ENCODE measurements at regions not wholly inside any gene's neighbourhood (a gene's known extent, or its start where the extent isn't known, plus 50 kb on each side); places are given as distances from the start of the nearest gene placed in this dataset.
A peak's percentile ranks its signal among the peaks of the same experiment; 100 is the strongest.

DNA sequence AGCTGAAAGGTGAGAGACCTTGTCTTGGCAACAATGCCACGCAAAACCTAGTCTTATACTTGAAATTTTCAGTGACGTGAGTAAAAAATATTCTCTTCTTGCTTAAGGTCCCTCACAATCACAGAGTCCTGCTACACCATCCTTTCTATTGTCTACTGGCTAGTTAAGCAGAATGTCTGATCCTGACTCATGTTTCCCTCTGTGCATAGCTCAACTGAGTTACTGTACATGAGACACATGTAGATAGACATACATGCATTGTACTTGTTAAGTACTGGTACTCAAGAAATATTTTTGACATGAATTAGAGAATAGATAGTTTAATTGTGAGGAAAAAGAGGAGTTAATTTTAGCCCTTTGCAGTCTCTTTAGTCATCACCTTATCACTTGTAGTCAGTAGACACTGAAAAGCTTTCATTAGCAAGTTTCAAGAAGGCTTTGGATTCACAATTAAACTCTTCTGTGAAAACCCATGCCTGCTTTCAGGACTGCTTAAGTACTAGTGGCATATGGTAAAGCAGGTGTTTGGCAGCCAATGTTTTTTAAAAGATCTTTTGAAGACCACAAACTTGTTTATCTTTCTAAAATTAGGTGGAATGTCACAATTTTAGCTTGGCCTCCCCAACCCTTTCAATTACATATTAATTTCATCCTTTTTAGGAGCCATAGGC, 158.7 kb upstream of the CCDC150 start:
- H3K4me3 Mint-ChIP-seq: no peak overlapping the region
- peaks cover 5% of the 10 kb centered on the region for H3K4me1 Mint-ChIP-seq
- DNase-seq (no peak), ATAC-seq (no peak)
- no peak overlapping the region for H3K27ac Mint-ChIP-seq
- no peaks in the 10 kb centered on the region for H3K9me3 Mint-ChIP-seq
- no peaks in the 10 kb centered on the region for H3K36me3 Mint-ChIP-seq (ENCODE audit: low read depth)
- peaks cover 26% of the 10 kb centered on the region for H3K27me3 Mint-ChIP-seq

DNA sequence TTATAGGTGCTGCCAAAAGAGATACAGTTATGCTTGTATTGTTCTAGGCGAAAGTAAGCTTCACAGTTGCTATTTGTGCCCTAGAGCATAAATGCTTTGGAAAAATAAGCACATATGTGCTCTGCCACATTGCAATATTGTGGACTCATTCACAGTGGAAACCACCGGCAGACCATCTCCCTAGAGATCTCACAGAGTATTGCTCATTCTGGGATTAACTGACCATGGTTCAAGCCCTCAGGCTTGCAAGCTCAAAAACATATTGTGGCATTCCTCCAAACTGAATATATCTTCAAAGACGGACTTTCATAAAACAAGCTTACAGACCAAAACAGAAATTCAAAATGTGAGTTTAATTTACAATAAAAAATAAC, 158.2 kb upstream of the CCDC150 start:
- H3K27me3 Mint-ChIP-seq: peaks cover 28% of the 10 kb centered on the region

DNA sequence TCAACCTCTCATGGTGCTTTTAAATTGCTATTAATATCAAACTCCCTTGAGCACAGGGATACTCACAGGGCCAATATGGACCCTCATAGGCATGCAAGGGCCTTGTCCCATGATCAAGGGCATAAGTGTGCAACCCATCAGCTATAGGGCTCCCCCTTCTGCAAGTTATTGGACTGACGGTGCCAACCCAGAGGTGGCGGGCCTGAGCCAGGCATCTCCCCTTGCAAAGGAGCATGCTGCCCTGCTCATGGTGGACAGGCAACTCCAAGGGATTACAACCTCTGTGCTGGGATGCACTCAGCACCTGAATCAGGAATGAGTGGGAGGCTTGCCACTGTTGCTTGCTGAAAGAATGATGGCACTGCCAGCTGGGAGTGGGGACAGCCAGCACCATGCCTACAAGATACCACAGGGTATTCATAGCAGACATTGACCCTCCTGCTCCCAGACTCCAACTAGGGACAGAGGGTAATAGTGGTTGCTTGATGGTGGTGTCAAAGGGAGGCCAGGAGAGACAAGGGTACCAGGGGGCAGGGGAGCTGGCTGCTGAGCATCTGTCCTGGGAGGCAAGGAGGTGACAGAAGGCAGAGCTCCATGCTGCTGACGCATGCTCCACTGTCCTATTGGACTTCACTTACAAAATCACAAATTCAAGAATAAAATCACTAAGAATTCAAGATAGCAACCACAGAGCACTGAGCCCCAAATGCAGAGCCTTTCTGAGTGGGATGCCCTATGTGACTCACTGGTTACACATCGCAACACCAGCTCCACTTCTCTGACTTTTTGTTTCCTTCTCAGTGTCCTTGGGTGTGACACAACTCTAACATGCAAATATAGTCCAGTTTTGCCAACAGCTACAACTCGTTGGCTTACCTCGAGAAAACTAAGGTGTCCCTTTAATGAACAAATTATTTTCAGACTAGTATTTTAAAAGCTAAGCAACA, 157.1 kb upstream of the CCDC150 start:
- H3K4me1 Mint-ChIP-seq: peaks cover 5% of the 10 kb centered on the region
- peak; percentile 89 for ATAC-seq
- H3K4me3 Mint-ChIP-seq: no peak overlapping the region
- DNase-seq: no peak
- H3K27ac Mint-ChIP-seq: no peak overlapping the region
- H3K36me3 Mint-ChIP-seq (ENCODE audit: low read depth): no peaks in the 10 kb centered on the region
- H3K27me3 Mint-ChIP-seq: peaks cover 28% of the 10 kb centered on the region
- H3K9me3 Mint-ChIP-seq: no peaks in the 10 kb centered on the region

More for the DNA sequence above, 158.2 kb upstream of the CCDC150 start:
- Mint-ChIP-seq H3K27ac (no peak overlapping the region), H3K4me1 (peaks cover 5% of the 10 kb centered on the region), H3K9me3 (no peaks in the 10 kb centered on the region), H3K4me3 (no peak overlapping the region), H3K36me3 (ENCODE audit: low read depth) (no peaks in the 10 kb centered on the region)
- no peak for DNase-seq
- ATAC-seq: no peak

DNA sequence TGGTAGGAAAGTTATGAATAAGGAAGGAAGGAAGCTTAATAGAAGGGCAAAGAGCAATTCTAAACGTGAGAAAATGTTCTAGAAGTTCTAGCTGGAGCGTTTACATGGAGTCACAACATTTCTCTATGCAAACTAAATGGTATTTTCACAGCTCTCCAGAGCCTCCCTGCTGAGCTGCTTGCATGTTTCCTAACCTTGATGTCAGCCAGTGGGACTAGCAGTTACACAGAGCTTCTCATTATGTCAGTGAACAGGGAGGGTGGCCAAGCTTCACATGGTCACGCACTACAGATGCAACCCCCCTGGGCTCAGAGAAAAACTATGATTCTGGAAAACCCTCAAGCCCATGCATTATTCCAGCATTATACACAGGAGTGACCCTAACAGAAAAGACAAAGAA, 153.4 kb upstream of the CCDC150 start:
- ATAC-seq (no peak), DNase-seq (no peak)
- Mint-ChIP-seq H3K9me3 (no peaks in the 10 kb centered on the region), H3K36me3 (ENCODE audit: low read depth) (no peaks in the 10 kb centered on the region), H3K27me3 (peaks cover 19% of the 10 kb centered on the region), H3K4me1 (peaks cover 5% of the 10 kb centered on the region), H3K4me3 (no peak overlapping the region), H3K27ac (no peak overlapping the region)

DNA sequence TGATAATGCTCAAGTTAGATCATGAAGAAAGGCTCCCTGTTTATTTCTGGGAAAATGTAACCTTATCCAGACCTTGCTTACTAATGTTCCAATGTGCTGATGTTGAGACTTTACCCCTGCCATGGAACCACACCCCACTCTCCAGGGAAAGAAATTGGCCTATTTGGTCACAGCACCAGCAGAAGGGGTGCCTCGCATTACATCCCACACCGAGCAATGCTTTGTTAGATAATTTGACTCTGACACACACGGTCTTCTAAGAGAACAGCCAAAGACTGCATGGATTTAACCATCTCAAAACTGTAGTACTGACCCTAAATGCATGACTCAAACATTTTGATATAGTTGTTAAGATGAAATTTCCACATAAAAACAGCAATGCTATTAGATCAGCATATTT, 152.1 kb upstream of the CCDC150 start:
- no peak overlapping the region for H3K27ac Mint-ChIP-seq
- peaks cover 2% of the 10 kb centered on the region for H3K4me1 Mint-ChIP-seq
- no peak for ATAC-seq
- H3K4me3 Mint-ChIP-seq: no peak overlapping the region
- peaks cover 12% of the 10 kb centered on the region for H3K27me3 Mint-ChIP-seq
- H3K9me3 Mint-ChIP-seq: no peaks in the 10 kb centered on the region
- DNase-seq: no peak
- no peaks in the 10 kb centered on the region for H3K36me3 Mint-ChIP-seq (ENCODE audit: low read depth)

DNA sequence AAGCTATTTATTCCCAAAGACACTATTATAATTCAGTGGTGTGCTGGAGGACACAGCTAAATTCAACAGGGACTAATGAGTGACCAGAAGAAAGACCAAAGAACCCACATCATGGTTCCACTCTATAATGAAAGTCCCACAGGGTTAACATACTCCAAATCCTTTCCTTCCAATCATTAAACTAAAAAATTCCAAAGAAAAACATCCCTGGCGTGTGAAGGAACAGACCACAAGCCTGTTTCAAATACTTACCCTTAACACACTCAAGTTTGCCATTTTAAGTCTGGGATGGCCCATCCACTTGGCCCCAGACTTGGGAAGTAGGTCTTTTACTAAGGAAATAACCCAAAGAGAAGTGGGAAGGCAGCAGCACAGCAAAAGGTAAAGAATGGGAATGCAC, 150.1 kb upstream of the CCDC150 start:
- no peak for DNase-seq
- Mint-ChIP-seq H3K4me1 (no peaks in the 10 kb centered on the region), H3K4me3 (no peak overlapping the region), H3K9me3 (peaks cover 3% of the 10 kb centered on the region), H3K27me3 (peaks cover 8% of the 10 kb centered on the region), H3K36me3 (ENCODE audit: low read depth) (no peaks in the 10 kb centered on the region), H3K27ac (no peak overlapping the region)
- no peak for ATAC-seq

DNA sequence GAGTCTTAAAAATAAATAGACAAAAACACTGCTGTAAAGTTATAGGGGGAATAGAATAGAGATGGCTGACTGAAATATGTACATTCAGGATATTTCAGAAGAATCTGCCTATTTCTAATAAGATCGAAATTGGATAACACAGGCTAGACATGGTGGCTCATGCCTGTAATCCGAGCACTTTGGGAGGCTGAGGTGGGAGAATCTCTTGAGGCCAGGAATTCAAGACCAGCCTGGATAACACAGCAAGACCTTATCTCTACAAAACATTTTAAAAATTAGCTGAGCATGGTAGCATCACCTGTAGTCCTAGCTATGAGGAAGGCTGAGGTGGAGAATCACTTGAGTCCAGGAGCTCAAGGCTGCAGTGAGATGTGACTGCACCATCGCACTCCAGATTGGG, 146.6 kb upstream of the CCDC150 start:
- no peak for DNase-seq
- H3K4me3 Mint-ChIP-seq: no peak overlapping the region
- H3K9me3 Mint-ChIP-seq: peaks cover 4% of the 10 kb centered on the region

DNA sequence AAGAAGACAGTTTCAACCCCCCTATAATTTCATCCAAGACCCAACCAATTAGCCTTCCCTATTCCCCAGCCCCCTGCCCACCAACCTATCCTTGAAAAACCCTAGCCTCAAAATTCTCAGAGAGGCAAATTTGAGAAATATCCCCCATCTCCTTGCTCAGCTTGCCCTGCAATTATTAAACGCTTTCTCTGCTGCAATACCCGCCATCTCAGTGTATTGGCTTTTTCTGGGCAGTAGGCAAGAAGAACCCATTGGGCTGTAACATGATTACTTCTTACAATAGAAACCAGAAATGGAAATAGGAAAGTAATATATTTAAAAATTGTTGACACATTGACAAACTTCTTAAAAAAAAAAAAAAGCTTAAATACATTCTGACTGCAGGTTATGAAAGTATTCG, 140.6 kb upstream of the CCDC150 start:
- H3K36me3 Mint-ChIP-seq (ENCODE audit: low read depth): no peaks in the 10 kb centered on the region
- no peak for DNase-seq
- H3K27me3 Mint-ChIP-seq: peaks cover 7% of the 10 kb centered on the region
- H3K9me3 Mint-ChIP-seq: peaks cover 16% of the 10 kb centered on the region
- no peak overlapping the region for H3K27ac Mint-ChIP-seq
- H3K4me1 Mint-ChIP-seq: no peaks in the 10 kb centered on the region
- no peak for ATAC-seq
- H3K4me3 Mint-ChIP-seq: no peak overlapping the region

More for the DNA sequence above, 146.6 kb upstream of the CCDC150 start:
- Mint-ChIP-seq H3K27me3 (peaks cover 4% of the 10 kb centered on the region), H3K4me1 (no peaks in the 10 kb centered on the region), H3K36me3 (ENCODE audit: low read depth) (no peaks in the 10 kb centered on the region), H3K27ac (no peak overlapping the region)
- no peak for ATAC-seq

DNA sequence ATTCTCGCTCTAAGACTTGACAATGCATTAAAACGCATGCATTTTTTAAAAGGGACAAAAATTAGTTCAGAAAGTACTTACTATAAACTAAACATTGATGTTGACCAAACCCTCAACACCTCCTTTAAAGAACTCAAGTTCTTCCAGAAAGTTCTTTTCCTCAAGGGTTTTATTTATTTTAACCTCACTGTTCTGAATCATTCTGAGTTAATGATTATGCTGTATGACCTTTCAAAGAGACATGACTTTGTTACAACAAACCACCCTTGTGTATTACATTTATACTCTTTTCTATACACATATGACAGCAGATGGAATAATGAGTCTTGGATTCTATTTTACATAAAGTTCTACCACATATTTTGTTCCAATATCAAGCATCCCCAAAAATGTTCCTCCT, 139.8 kb upstream of the CCDC150 start:
- Mint-ChIP-seq H3K27me3 (peaks cover 7% of the 10 kb centered on the region), H3K27ac (no peak overlapping the region), H3K9me3 (peaks cover 11% of the 10 kb centered on the region), H3K4me1 (no peaks in the 10 kb centered on the region), H3K36me3 (ENCODE audit: low read depth) (no peaks in the 10 kb centered on the region), H3K4me3 (no peak overlapping the region)
- DNase-seq (no peak), ATAC-seq (no peak)

DNA sequence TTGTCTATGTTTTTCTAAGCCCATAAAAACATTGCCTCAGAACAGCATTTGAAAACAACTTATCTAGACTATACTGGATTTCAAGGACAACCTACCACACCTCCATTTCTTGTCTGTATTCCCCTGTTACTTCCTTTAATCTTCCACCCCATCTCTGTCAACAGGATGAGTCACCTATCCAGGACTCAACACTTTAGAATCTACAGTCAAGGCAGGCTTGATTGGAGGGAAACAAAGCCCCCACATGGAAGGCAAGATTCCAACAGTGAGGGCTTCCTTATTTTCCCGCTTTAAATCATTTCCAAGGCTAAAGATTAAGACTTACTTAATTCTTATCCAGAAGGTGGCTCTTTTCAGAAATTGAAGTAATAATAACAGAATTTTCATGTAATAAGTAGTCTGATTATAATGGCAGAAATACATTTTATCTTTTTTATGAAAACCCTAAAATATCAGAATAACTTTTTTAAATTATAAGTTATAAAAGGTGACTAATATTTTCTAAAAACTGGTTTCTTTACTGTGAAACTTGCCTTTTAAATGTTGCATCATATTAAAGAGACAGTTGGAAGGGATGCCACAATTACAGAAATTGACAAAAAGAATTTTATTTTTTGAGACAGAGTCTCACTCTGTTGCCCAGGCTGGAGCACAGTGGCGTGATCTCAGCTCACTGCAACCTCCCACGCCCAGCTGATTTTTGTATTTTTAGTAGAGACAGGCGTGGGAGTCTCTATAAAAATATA, 138.7 kb upstream of the CCDC150 start:
- Mint-ChIP-seq H3K9me3 (peaks cover 11% of the 10 kb centered on the region), H3K27me3 (peaks cover 10% of the 10 kb centered on the region), H3K4me3 (no peak overlapping the region), H3K36me3 (ENCODE audit: low read depth) (no peaks in the 10 kb centered on the region), H3K4me1 (no peaks in the 10 kb centered on the region), H3K27ac (no peak overlapping the region)
- no peak for DNase-seq
- ATAC-seq: no peak

DNA sequence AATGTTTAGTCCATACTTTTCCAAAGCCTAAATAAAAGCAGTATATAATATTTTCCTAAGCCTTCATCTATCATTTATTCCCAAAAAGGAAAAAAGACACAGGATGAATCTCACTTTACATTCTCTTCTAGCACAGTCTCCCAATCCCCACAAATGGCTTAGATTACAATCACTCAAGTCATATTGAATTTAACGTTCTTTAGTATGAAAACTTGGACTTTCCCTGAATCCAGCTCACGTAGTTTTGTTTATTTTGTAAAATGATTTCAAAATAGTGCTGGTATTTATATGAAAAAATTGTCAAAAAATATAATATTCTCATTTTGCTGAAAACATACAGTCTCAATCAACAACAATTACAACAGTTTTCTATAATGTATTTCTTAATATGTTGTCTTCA, 137.7 kb upstream of the CCDC150 start:
- H3K4me3 Mint-ChIP-seq: no peak overlapping the region

DNA sequence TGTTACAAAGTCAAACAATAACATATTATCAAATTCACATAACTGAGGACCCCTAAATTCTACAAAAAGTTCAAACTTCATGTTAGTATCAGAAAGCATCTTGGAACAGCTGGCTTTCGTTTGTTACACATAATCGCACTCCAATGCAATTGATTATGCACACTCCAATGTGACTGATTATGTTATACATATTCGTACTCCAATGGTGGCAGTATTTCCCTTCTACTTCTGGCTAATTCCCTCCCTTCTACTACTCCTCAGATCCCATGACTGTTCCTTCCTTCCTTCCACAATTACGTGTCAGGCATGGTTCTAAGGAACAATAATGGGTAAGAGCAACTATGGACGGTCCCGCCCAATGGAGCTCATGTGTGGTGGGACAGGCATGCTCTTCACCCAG, 137.1 kb upstream of the CCDC150 start:
- H3K4me1 Mint-ChIP-seq: no peaks in the 10 kb centered on the region
- no peaks in the 10 kb centered on the region for H3K36me3 Mint-ChIP-seq (ENCODE audit: low read depth)
- ATAC-seq (no peak), DNase-seq (no peak)
- H3K4me3 Mint-ChIP-seq: no peak overlapping the region
- peaks cover 10% of the 10 kb centered on the region for H3K27me3 Mint-ChIP-seq
- no peak overlapping the region for H3K27ac Mint-ChIP-seq
- peaks cover 11% of the 10 kb centered on the region for H3K9me3 Mint-ChIP-seq

More for the DNA sequence above, 137.7 kb upstream of the CCDC150 start:
- Mint-ChIP-seq H3K36me3 (ENCODE audit: low read depth) (no peaks in the 10 kb centered on the region), H3K4me1 (no peaks in the 10 kb centered on the region), H3K9me3 (peaks cover 11% of the 10 kb centered on the region), H3K27me3 (peaks cover 10% of the 10 kb centered on the region), H3K27ac (no peak overlapping the region)
- ATAC-seq (no peak), DNase-seq (no peak)

DNA sequence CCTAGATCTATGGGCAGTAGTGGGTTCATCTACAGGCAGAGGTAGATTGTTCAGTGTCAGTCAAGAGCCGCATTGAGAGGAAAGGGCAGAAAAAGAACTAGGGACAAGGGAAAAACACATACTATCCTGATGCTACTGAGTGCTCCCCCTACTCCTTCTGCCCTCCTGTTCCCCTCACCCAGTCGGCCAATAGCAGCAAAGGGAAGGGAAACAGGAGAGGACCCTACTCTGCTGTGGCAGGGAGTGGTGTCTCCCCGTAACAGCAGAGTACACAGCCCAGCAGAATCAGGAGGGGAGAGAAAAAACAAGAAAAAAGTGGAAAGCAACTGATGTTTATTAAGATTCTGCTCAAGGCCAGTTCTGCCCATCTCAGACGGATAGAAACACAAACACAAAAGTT, 136.1 kb upstream of the CCDC150 start:
- Mint-ChIP-seq H3K4me3 (no peak overlapping the region), H3K36me3 (ENCODE audit: low read depth) (no peaks in the 10 kb centered on the region), H3K27ac (no peak overlapping the region), H3K4me1 (no peaks in the 10 kb centered on the region), H3K9me3 (peaks cover 11% of the 10 kb centered on the region), H3K27me3 (peaks cover 8% of the 10 kb centered on the region)
- DNase-seq (no peak), ATAC-seq (no peak)

DNA sequence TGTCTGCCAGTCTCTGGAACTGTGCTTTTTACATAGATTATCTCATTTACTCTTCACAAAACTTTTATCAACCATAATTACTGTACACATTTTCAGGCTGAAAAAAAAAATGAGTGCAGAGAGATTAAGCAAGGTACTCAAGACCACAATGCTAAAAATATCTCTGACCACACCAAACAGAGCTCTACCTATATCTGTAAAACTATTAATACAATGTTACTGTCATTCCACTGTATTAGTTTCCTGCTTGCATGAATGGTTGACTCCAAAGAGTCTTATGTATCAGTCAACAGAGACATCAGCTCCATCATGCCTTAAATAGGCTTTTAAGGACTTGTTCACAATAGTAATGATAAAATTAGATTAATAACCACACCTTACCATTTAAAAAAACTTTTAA, 134.7 kb upstream of the CCDC150 start:
- no peak for ATAC-seq
- no peak for DNase-seq
- H3K9me3 Mint-ChIP-seq: peaks cover 1% of the 10 kb centered on the region
- no peaks in the 10 kb centered on the region for H3K36me3 Mint-ChIP-seq (ENCODE audit: low read depth)
- H3K27me3 Mint-ChIP-seq: peaks cover 10% of the 10 kb centered on the region
- no peak overlapping the region for H3K4me3 Mint-ChIP-seq
- H3K4me1 Mint-ChIP-seq: no peaks in the 10 kb centered on the region
- no peak overlapping the region for H3K27ac Mint-ChIP-seq

DNA sequence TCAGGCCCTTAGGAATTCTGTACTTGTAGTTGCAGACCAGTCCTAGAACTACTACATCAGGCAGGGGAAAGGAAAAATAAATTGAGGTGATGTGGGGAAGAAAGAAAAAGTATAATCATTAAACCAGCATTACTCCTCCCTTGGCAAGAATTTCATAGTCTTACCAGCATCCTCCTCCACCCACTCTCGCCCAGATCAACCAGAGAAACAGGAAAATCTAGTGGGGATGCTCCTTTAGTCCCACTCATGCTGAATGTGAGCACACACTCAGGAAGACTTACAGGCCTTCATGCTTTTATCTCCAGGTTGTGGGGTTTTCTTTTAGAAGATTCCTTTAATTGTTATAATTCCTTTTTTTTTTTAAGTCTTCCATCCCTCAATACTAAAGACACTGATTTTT, 129.3 kb upstream of the CCDC150 start:
- Mint-ChIP-seq H3K4me1 (no peaks in the 10 kb centered on the region), H3K27ac (no peak overlapping the region), H3K9me3 (no peaks in the 10 kb centered on the region), H3K36me3 (ENCODE audit: low read depth) (no peaks in the 10 kb centered on the region), H3K4me3 (no peak overlapping the region), H3K27me3 (peaks cover 6% of the 10 kb centered on the region)
- ATAC-seq (no peak), DNase-seq (no peak)
